ENCODE measurements at regions not wholly inside any gene's neighbourhood (a gene's known extent, or its start where the extent isn't known, plus 50 kb on each side); places are given as distances from the start of the nearest gene placed in this dataset.

- DNase-seq, result no peak
- peaks cover 0 to 6% (median 0%) of the 10 kb centered on the region in 8 donors for H3K9me3 ChIP-seq
- no peaks in the 10 kb centered on the region for H3K27me3 ChIP-seq (replicated peaks in 1 of 7)
- no peaks in the 10 kb centered on the region for H3K36me3 ChIP-seq
- intact Hi-C loops (cut with DNase I; ENCODE audit: low total_unique reads), result no loop called here
- no peak overlapping the region for H3K4me3 ChIP-seq
- H3K27ac ChIP-seq, result no peak overlapping the region
- TF ChIP-seq POLR2AphosphoS5 (IDR thresholded peaks at IDR 0.05) (no peak), CTCF (IDR thresholded peaks at IDR 0.05 in 8 of 11, conservative IDR thresholded peaks at IDR 0.05 in 3 of 11) (no peak), POLR2A (IDR thresholded peaks at IDR 0.05) (no peak)
- H3K4me1 ChIP-seq, result no peaks in the 10 kb centered on the region
- WGBS, 5 donors, result 89 to 93% (median 90%) methylated on average over 2 of the region's 2 CpGs
Observed at GRCh38 chr13:37339386-37339735, 233.9 kb upstream of the CSNK1A1L start.

- Histone ChIP-seq H3K36me3 (no peaks in the 10 kb centered on the region), H3K27ac (no peak overlapping the region), H3K9me3 (peaks cover 0 to 6% (median 0%) of the 10 kb centered on the region in 8 donors), H3K27me3 (replicated peaks in 1 of 7) (no peaks in the 10 kb centered on the region), H3K4me3 (no peak overlapping the region), H3K4me1 (no peaks in the 10 kb centered on the region)
- WGBS, 5 donors, result 58 to 76% (median 73%) methylated on average over 5 of the region's 5 CpGs
- TF ChIP-seq CTCF (IDR thresholded peaks at IDR 0.05 in 8 of 11, conservative IDR thresholded peaks at IDR 0.05 in 3 of 11), result no peak
- TF ChIP-seq POLR2A (IDR thresholded peaks at IDR 0.05), result no peak
- no peak for TF ChIP-seq POLR2AphosphoS5 (IDR thresholded peaks at IDR 0.05)
- DNase-seq, result no peak
- intact Hi-C loops (cut with DNase I; ENCODE audit: low total_unique reads), result no loop called here
Observed at GRCh38 chr13:37338726-37339385, 233.4 kb upstream of the CSNK1A1L start.

- H3K27ac ChIP-seq, result no peak overlapping the region
- intact Hi-C loops (cut with DNase I; ENCODE audit: low total_unique reads), result no loop called here
- no peaks in the 10 kb centered on the region for H3K36me3 ChIP-seq
- TF ChIP-seq POLR2A (IDR thresholded peaks at IDR 0.05) (no peak), POLR2AphosphoS5 (IDR thresholded peaks at IDR 0.05) (no peak), CTCF (IDR thresholded peaks at IDR 0.05 in 8 of 11, conservative IDR thresholded peaks at IDR 0.05 in 3 of 11) (no peak)
- 48 to 60% (median 58%) methylated on average over 2 of the region's 2 CpGs for WGBS, 5 donors
- H3K9me3 ChIP-seq, result peaks cover 0 to 17% (median 10%) of the 10 kb centered on the region in 8 donors
- H3K27me3 ChIP-seq (replicated peaks in 1 of 7), result no peaks in the 10 kb centered on the region
- H3K4me3 ChIP-seq, result no peak overlapping the region
- DNase-seq, result no peak
- no peaks in the 10 kb centered on the region for H3K4me1 ChIP-seq
Observed at GRCh38 chr13:37326334-37326733, 220.9 kb upstream of the CSNK1A1L start.

GRCh38 chr13:37319031-37319443 is 213.6 kb upstream of the CSNK1A1L start:
- Histone ChIP-seq H3K27ac (no peak overlapping the region), H3K36me3 (no peaks in the 10 kb centered on the region), H3K27me3 (replicated peaks in 1 of 7) (no peaks in the 10 kb centered on the region), H3K4me1 (no peaks in the 10 kb centered on the region), H3K9me3 (peaks cover 0 to 22% (median 10%) of the 10 kb centered on the region in 8 donors), H3K4me3 (no peak overlapping the region)
- intact Hi-C loops (cut with DNase I; ENCODE audit: low total_unique reads), result no loop called here
- TF ChIP-seq POLR2AphosphoS5 (IDR thresholded peaks at IDR 0.05) (no peak), CTCF (IDR thresholded peaks at IDR 0.05 in 8 of 11, conservative IDR thresholded peaks at IDR 0.05 in 3 of 11) (no peak), POLR2A (IDR thresholded peaks at IDR 0.05) (no peak)
- no peak for DNase-seq
